Fibroblast of skin of abdomen (primary cell): ENCODE measurements at regions not wholly inside any gene's neighbourhood (a gene's known extent, or its start where the extent isn't known, plus 50 kb on each side); places are given as distances from the start of the nearest gene placed in this dataset.
A peak's percentile ranks its signal among the peaks of the same experiment; 100 is the strongest.

Source experiments
- DNase-seq: peaks from one replicate; pipeline ENCODE4 v3.0.0-alpha.2; 2013

- DNase-seq = no peak
Measured at GRCh38 chr1:209386156-209386555, 197.4 kb upstream of the CAMK1G start.

- DNase-seq = no peak
Measured at GRCh38 chr1:209387271-209387968, 196.1 kb upstream of the CAMK1G start.

GRCh38 chr1:209387969-209388329 is 195.6 kb upstream of the CAMK1G start:
- DNase-seq = peak; percentile 75

- DNase-seq = no peak
Measured at GRCh38 chr1:209388358-209388757, 195.2 kb upstream of the CAMK1G start.

- peak; percentile 93 for DNase-seq
Measured at GRCh38 chr1:209389258-209389657, 194.3 kb upstream of the CAMK1G start.

- DNase-seq = no peak
Measured at GRCh38 chr1:209389975-209390374, 193.5 kb upstream of the CAMK1G start.

GRCh38 chr1:209390764-209391163 is 192.8 kb upstream of the CAMK1G start:
- no peak for DNase-seq

- no peak for DNase-seq
Measured at GRCh38 chr1:209391792-209392191, 191.7 kb upstream of the CAMK1G start.

- no peak for DNase-seq
Measured at GRCh38 chr1:209395169-209395568, 188.3 kb upstream of the CAMK1G start.

GRCh38 chr1:209397371-209397770 is 186.1 kb upstream of the CAMK1G start:
- no peak for DNase-seq

GRCh38 chr1:209397910-209398309 is 185.6 kb upstream of the CAMK1G start:
- no peak for DNase-seq

GRCh38 chr1:209398313-209398991 is 185.1 kb upstream of the CAMK1G start:
- peak; percentile 92 for DNase-seq

- no peak for DNase-seq
Measured at GRCh38 chr1:209399800-209400199, 183.7 kb upstream of the CAMK1G start.

- DNase-seq = no peak
Measured at GRCh38 chr1:209400351-209401220, 182.9 kb upstream of the CAMK1G start.

- DNase-seq = no peak
Measured at GRCh38 chr1:209402697-209403096, 180.8 kb upstream of the CAMK1G start.

- no peak for DNase-seq
Measured at GRCh38 chr1:209403921-209404320, 179.6 kb upstream of the CAMK1G start.

- no peak for DNase-seq
Measured at GRCh38 chr1:209404577-209404976, 178.9 kb upstream of the CAMK1G start.

GRCh38 chr1:209405183-209405814 is 178.2 kb upstream of the CAMK1G start:
- peak; percentile 85 for DNase-seq

- DNase-seq = peak; percentile 88
Measured at GRCh38 chr1:209406168-209406567, 177.3 kb upstream of the CAMK1G start.

- peak; percentile 86 for DNase-seq
Measured at GRCh38 chr1:209406595-209406994, 176.9 kb upstream of the CAMK1G start.

- peak; percentile 92 for DNase-seq
Measured at GRCh38 chr1:209409780-209410179, 173.7 kb upstream of the CAMK1G start.

GRCh38 chr1:209411491-209411929 is 172.0 kb upstream of the CAMK1G start:
- peak; percentile 57 for DNase-seq

- DNase-seq = peak; percentile 50
Measured at GRCh38 chr1:209412036-209412435, 171.5 kb upstream of the CAMK1G start.
